ENCODE measurements at regions not wholly inside any gene's neighbourhood (a gene's known extent, or its start where the extent isn't known, plus 50 kb on each side); places are given as distances from the start of the nearest gene placed in this dataset.
"Not testable (repeated sequence)": the region's sequence is repeated elsewhere in the genome, so short reads cannot be mapped to it uniquely, and the experiment has no call there.

GRCh38 chr2:131828164-131828561 lies 300.5 kb downstream of the CCDC74A start:
- DNase-seq (ENCODE audit: low read depth): no peak

DNA sequence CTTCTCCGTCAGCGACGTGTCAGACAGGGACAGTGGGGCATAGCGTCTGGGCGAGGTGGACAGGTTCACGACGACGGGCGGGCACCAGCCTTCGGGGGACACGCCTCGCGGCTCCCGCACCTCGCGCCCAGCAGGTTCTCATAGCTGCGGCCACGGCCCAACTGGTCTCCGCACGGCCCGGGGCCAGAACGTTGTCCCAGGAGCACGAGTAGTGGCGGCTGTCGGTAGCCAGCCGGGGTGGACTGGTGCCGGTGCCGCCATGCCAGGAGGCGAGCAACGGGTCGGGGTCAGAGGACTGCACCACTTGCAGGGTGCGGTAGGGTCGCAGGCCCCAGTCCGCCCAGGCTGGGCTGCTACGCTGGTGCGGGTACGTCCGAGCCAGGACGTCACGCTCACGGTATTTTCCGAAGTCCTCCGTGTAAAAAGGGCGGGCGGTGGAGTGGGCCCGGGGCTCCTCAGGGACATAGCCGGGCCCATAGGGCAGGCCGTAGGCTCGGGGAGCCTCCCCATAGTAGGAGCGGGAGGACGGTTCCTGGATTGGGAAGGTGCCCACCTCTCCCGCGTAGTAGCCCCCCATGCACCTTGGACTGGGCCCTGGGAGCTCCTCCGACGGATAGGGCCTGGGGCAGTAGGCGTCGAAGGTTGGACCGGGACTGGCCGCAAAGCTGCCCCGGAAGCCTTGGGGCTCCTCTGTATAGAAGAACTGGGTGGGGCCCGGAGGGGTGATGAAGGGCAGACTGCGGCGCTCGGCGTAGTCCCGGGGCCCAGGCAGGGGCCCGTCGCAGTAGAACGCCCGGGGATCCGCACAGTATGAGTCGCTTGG lies 301.2 kb downstream of the CCDC74A start:
- DNase-seq (ENCODE audit: low read depth): not testable (repeated sequence)

- not testable (repeated sequence) for DNase-seq (ENCODE audit: low read depth)
These were observed 302.0 kb downstream of the CCDC74A start for GRCh38 chr2:131829456-131830241.

DNA sequence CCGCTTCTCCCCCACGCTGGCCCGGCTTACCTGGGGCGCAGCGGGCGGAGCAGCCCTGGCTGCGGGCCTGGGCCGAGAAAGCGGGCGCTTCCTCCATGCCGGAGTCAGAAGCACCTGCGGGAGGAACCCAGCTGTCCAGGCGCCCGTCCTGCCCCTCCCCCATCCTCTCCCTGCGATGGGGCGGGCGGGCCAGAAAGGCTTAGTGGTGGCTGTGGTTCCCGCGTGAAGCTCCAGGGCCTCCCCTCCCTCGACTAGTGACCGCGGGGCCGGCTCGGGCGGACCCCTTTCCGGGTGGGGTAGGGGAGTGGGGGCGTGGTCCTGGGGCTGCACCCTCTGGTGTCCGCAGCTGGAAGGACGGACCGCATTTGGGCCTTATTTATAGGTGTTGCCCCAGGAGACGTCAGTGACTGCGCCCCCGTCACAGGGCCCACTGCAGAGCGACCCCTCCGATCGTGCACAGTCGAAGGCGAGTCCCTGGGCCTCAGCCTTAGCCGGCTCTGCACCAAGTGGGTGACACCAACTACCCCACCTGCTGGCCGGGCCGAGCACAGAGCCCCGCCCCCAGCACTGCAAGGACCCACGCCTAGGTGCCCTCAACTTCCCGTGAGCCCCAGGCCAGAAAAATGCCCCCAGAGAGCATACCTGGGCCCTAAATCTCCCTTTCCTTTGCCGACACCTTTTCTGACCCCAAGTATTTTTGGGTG lies 302.7 kb downstream of the CCDC74A start:
- DNase-seq (ENCODE audit: low read depth): not testable (repeated sequence)

GRCh38 chr2:131830946-131831310 lies 303.2 kb downstream of the CCDC74A start:
- not testable (repeated sequence) for DNase-seq (ENCODE audit: low read depth)

GRCh38 chr2:131831450-131832208 lies 303.9 kb downstream of the CCDC74A start:
- DNase-seq (ENCODE audit: low read depth): not testable (repeated sequence)

- DNase-seq (ENCODE audit: low read depth): not testable (repeated sequence)
These were observed 304.6 kb downstream of the CCDC74A start for GRCh38 chr2:131832209-131832780.

DNA sequence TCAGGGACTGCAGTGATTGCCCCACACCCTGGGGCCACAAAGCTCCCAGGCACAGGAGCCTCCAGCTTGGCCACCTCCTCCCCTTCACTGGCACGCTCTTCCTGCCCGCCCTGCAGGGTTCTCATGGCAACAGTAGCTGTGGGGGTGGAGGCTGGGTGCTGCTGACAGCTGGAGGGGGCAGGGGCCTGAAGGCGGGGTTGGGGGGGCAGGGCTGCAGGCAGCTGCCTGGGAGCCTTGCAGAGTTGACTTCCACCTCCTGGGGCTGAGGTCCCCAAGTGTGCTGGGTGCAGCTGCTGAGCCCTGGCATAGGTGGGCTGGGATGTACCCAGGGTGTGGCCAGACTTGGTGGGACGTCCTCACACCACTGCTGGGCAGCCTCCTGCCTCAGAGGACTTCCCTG lies 305.2 kb downstream of the CCDC74A start:
- DNase-seq (ENCODE audit: low read depth): not testable (repeated sequence)

DNA sequence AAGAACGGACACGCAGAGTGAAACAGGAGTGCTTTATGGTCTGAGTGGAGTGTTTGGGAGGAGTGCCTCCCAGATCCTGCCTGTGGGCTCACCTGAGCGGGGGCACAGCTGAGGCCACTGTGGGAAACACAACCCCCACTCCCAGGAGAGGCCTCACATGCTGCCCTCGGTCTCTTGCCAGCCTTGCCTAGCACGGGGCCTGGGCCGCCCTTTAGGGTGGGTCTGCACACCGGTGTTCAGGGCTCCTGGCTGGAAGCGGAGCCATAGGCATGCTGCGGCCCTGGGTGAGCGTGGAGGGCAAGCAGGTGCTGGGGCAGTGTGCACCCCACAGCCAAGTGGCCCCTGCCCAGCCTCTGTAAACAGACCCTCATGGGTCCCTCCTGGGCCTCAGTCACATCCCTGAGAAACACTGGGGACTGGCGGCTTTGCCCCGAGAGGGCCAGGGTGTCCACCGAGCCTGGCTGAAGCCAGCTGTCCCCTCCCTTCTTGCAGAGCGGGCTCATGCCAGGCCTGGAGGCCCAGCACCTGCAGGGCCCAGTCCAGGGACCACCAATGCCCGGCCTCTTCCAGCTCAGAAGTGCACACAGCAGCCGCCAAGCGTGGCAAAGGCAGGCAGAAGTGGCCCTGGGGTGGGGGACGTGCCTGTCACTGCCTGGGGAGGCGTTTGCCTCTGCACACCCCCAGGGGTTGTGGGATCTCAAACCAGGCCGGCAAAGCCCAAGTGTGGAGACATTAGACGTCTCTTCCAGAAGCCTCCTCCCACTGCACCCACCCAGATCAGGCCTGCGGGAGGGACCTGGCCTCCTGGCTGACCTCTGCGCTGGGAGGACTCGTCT lies 305.9 kb downstream of the CCDC74A start:
- not testable (repeated sequence) for DNase-seq (ENCODE audit: low read depth)

DNA sequence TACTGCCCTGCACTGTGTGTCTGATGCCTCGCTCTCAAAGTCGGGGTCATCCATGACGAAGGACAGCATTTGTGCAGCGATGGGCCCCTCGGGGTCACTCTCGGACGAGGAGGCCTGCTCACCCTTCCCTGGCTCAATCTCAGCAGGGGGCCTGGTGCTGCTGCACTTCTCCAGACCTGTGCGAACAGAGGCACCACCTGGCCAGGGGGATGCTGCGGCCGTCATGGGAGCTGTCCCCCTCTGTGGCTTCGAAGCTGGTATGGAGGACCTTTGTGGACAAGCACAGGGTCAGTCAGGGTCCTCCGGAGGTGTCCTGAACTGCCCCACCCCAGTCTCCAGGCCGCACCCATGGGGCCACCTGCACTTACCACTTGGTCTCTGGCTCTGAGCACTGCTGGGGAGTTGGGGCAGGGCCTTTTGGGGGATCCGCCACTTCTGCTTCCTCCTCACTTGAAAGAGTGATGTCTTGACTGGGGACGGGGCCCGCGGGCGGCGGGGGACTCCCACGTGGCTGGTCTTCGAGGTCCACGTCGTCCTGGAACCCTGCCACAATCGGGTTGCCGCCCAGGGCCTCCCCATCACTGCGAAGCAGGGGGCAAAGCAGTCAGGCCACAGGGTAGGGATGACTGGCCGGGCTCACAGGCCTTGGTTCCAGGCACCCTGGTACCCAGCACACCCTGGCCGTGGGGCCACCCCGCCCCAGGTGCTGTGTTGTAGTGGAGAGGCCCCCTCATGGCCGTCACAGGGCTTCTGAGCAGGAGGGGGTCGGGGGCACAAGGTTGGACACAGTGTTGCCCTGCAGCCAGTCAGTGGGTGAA lies 306.7 kb downstream of the CCDC74A start:
- not testable (repeated sequence) for DNase-seq (ENCODE audit: low read depth)

GRCh38 chr2:131835022-131835421 lies 307.3 kb downstream of the CCDC74A start:
- DNase-seq (ENCODE audit: low read depth): not testable (repeated sequence)

DNA sequence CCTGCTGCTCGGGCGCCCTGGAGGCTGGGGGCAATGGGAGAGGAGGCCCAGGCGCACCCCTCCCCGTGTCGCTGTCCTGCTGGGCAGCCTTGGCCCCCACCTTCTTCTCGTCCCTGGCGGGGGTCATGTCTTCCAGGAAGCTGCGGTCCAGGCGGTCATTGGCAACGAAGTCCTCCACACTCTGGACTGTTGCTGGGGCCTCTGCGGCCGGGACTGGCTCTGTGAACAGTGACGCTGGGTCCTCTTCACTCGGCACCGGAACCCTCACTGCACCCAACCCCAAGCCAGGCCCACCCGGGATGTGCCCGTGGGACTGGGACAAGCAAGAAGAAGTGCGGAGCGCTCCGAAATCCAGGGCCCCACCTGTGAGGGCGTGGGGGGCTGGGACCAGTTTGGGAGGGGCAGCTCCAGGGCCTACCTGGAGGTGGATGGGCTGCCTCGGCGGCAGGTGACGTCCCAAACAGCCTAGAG lies 308.0 kb downstream of the CCDC74A start:
- no peak for DNase-seq (ENCODE audit: low read depth)

DNA sequence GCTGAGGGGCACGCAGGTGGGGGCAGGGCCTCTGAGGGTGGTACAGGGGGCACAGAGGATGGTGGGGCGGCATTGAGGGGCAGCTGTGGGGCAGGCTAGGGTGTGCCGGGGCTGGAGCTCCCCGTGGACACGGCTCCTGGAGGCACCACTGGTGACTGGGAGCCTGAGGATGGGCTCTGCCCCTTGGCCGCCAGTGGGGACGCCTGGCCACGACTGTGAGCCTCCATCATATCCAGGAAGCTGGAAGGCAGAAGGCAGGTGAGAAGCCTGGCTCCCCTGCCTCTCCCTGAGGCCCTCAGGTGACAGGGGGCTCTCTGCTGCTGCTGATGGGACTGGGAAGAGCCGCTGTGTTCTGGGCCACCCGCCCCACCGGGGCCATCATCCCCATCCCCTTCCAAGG lies 308.4 kb downstream of the CCDC74A start:
- DNase-seq (ENCODE audit: low read depth): not testable (repeated sequence)

DNA sequence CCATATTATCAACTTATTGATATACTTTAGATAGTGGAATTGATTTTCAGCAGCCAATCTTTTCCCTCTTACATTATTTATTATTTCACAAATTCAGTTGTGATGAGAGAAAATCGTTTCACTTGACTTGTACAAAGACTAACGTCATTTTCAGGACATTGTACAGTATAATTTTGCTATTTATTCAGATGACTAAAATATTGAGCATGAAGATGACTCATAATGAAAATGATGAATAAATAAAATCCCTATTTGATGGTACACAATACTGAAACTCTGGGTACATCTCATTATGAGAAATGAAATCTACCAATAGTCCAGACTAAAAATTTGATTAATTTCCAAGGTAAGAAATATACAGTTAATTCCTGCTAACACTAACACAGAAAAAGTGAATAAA lies 316.4 kb downstream of the CCDC74A start:
- not testable (repeated sequence) for DNase-seq (ENCODE audit: low read depth)

DNA sequence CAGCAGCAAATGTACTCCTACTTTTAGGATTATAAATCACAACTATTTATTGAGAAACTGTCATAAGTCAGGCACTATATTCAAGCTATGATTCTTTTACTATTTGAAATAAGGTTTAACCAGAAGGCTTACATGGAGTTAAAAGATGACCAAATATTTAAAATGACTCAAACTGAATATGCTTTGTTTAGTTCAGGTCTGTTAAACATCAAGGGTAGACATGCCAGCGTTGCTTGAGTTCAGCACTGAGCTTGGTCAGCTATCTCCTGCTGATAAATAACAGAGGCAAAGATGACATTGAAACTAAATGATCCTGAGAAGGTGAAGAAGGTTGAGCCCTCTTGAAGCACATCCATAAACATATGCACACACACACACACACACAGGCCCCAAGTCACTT lies 305.6 kb downstream of the ANKRD30BL start:
- DNase-seq (ENCODE audit: low read depth): not testable (repeated sequence)

GRCh38 chr2:131858197-131858596 lies 303.6 kb downstream of the ANKRD30BL start:
- DNase-seq (ENCODE audit: low read depth): not testable (repeated sequence)
